OCI-LY7 (cell line): ENCODE measurements at regions not wholly inside any gene's neighbourhood (a gene's known extent, or its start where the extent isn't known, plus 50 kb on each side); places are given as distances from the start of the nearest gene placed in this dataset.

Experiments
- CTCF ChIP-seq: fragments of 200-600 bp; sonication (generic); conservative IDR thresholded peaks from 2 replicates; pipeline ENCODE4 v1.5.1; 2014; ENCODE audit warnings: mild to moderate bottlenecking, antibody characterized with exemption, low read length, moderate library complexity, mixed read lengths
- EZH2phosphoT487 ChIP-seq: fragments of 200-600 bp; sonication (generic); IDR thresholded peaks from 2 replicates; pipeline ENCODE4 v1.6.1; 2018; ENCODE audit warnings: low read depth, borderline replicate concordance, mild to moderate bottlenecking, mixed run types, antibody characterized with exemption, low read length, moderate library complexity, mixed read lengths

- TF ChIP-seq CTCF: no peak
- no peak for TF ChIP-seq EZH2phosphoT487
Measured at GRCh38 chr5:143658956-143659355, 153.0 kb upstream of the HMHB1 start.
